Uterus (tissue), 2 donors: ENCODE measurements at regions not wholly inside any gene's neighbourhood (a gene's known extent, or its start where the extent isn't known, plus 50 kb on each side); places are given as distances from the start of the nearest gene placed in this dataset.

ENCODE experiments used
- CTCF ChIP-seq, 4 experiments: fragments of 200-600 bp in 2 of 4; fragments of 450-650 bp in 2 of 4; sonication (generic) in 2 of 4; IDR thresholded peaks; one replicate each; pipeline ENCODE4 v1.5.1; 2016 to 2019; ENCODE audit warnings: antibody characterized with exemption in 4 of 4, mild to moderate bottlenecking in 2 of 4, moderate library complexity in 1 of 4
- POLR2A ChIP-seq, 2 donors: fragments of 450-650 bp; IDR thresholded peaks; one replicate each; pipeline ENCODE4 v1.6.1; 2016; ENCODE audit warnings: antibody characterized with exemption in 2 of 2, mild to moderate bottlenecking in 1 of 2, moderate library complexity in 1 of 2

- TF ChIP-seq CTCF (IDR thresholded peaks at IDR 0.05) = no peak
- no peak for TF ChIP-seq POLR2A (IDR thresholded peaks at IDR 0.05)
These were observed 57.6 kb upstream of the FOXP4 start for GRCh38 chr6:41488433-41489119.
